Esophagus muscularis mucosa (tissue), 4 donors: ENCODE measurements at regions not wholly inside any gene's neighbourhood (a gene's known extent, or its start where the extent isn't known, plus 50 kb on each side); places are given as distances from the start of the nearest gene placed in this dataset.

ENCODE experiments used
- EP300 ChIP-seq: sonication (generic); formaldehyde crosslinking; IDR thresholded peaks from one replicate; pipeline ENCODE4 v1.6.1; 2017; ENCODE audit warnings: antibody characterized with exemption
- POLR2A ChIP-seq: fragments of 450-650 bp; IDR thresholded peaks from one replicate; pipeline ENCODE4 v1.6.1; 2017; ENCODE audit warnings: antibody characterized with exemption, moderate library complexity, mild to moderate bottlenecking, low read depth
- POLR2AphosphoS5 ChIP-seq, 2 donors: sonication (generic); formaldehyde crosslinking; IDR thresholded peaks; one replicate each; pipeline ENCODE4 v1.6.1; 2017; ENCODE audit warnings: antibody characterized with exemption in 2 of 2
- TF ChIP-seq, protein P1 (sequence below), 3 experiments: fragments of 200-600 bp in 2 of 3; fragments of 450-650 bp in 1 of 3; sonication (generic) in 2 of 3; IDR thresholded peaks; one replicate each; pipeline ENCODE4 v1.5.1; 2017 to 2019; ENCODE audit warnings: antibody characterized with exemption in 3 of 3, mild to moderate bottlenecking in 2 of 3, moderate library complexity in 1 of 3

DNA sequence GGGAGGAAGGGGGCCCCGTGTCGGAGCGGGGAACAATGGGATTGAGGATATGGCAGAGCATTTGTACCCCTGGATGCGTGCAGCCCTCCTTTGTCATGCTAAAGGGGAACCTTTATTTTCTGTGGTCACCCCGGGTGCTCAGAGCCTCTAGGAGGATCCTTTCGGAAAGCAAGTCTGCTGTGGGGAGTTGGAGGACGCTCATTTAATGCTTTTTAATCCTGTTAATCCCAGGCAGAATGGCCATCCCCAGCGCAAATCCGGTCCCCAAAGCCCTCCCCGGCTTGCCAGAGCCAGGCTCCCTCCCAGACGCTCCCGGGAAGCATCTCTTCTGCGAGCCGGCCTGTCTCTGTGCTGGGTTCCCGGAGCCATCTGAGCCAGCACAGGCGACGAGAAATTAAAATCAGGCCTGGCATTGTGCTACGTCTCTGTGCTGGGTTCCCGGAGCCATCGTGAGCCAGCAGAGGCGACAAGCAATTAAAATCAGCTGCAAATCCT is 113.2 kb upstream of the PPP2R3B start:
- TF ChIP-seq POLR2A (no peak), POLR2AphosphoS5 (IDR thresholded peaks at IDR 0.05) (no peak), EP300 (no peak)
- TF ChIP-seq, protein P1, sequence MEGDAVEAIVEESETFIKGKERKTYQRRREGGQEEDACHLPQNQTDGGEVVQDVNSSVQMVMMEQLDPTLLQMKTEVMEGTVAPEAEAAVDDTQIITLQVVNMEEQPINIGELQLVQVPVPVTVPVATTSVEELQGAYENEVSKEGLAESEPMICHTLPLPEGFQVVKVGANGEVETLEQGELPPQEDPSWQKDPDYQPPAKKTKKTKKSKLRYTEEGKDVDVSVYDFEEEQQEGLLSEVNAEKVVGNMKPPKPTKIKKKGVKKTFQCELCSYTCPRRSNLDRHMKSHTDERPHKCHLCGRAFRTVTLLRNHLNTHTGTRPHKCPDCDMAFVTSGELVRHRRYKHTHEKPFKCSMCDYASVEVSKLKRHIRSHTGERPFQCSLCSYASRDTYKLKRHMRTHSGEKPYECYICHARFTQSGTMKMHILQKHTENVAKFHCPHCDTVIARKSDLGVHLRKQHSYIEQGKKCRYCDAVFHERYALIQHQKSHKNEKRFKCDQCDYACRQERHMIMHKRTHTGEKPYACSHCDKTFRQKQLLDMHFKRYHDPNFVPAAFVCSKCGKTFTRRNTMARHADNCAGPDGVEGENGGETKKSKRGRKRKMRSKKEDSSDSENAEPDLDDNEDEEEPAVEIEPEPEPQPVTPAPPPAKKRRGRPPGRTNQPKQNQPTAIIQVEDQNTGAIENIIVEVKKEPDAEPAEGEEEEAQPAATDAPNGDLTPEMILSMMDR (IDR thresholded peaks at IDR 0.05), result no peak
